ENCODE measurements at regions not wholly inside any gene's neighbourhood (a gene's known extent, or its start where the extent isn't known, plus 50 kb on each side); places are given as distances from the start of the nearest gene placed in this dataset.

- DNase-seq (ENCODE audit: insufficient read length, low spot score) (no peak), FAIRE-seq (no peak)
- no peak for TF ChIP-seq SPI1 (IDR thresholded peaks at IDR 0.05; ENCODE audit: low read depth, low read length)
- TF ChIP-seq PAX5 (IDR thresholded peaks at IDR 0.05; ENCODE audit: insufficient read depth, low read length, severe bottlenecking) = no peak
- TF ChIP-seq TAF1 (IDR thresholded peaks at IDR 0.05; ENCODE audit: low read depth, low read length) = no peak
- no peak for TF ChIP-seq POLR2AphosphoS5 (IDR thresholded peaks at IDR 0.05; ENCODE audit: low read depth, low read length)
- TF ChIP-seq POLR2A (IDR thresholded peaks at IDR 0.05; ENCODE audit: low read depth, low read length) = no peak
- no peak for TF ChIP-seq POU2F2 (IDR thresholded peaks at IDR 0.05; ENCODE audit: low read depth, low read length)
Measured at GRCh38 chr1:192038567-192038966, 119.7 kb upstream of the RGS18 start.

- DNase-seq (ENCODE audit: insufficient read length, low spot score) (no peak), FAIRE-seq (no peak)
Measured at GRCh38 chr1:192045131-192045530, 113.1 kb upstream of the RGS18 start.

GRCh38 chr1:192053531-192053971, 104.7 kb upstream of the RGS18 start:
- DNase-seq (ENCODE audit: insufficient read length, low spot score) (no peak), FAIRE-seq (no peak)

More at GRCh38 chr1:192045131-192045530, 113.1 kb upstream of the RGS18 start:
- TF ChIP-seq POU2F2 (IDR thresholded peaks at IDR 0.05; ENCODE audit: low read depth, low read length) = no peak
- no peak for TF ChIP-seq SPI1 (IDR thresholded peaks at IDR 0.05; ENCODE audit: low read depth, low read length)
- TF ChIP-seq TAF1 (IDR thresholded peaks at IDR 0.05; ENCODE audit: low read depth, low read length) = no peak
- no peak for TF ChIP-seq POLR2A (IDR thresholded peaks at IDR 0.05; ENCODE audit: low read depth, low read length)
- no peak for TF ChIP-seq POLR2AphosphoS5 (IDR thresholded peaks at IDR 0.05; ENCODE audit: low read depth, low read length)
- TF ChIP-seq PAX5 (IDR thresholded peaks at IDR 0.05; ENCODE audit: insufficient read depth, low read length, severe bottlenecking) = no peak

GRCh38 chr1:192057766-192058165, 100.5 kb upstream of the RGS18 start:
- DNase-seq (ENCODE audit: insufficient read length, low spot score) (no peak), FAIRE-seq (no peak)
- TF ChIP-seq SPI1 (IDR thresholded peaks at IDR 0.05; ENCODE audit: low read depth, low read length) (no peak), TAF1 (IDR thresholded peaks at IDR 0.05; ENCODE audit: low read depth, low read length) (no peak)

More at GRCh38 chr1:192053531-192053971, 104.7 kb upstream of the RGS18 start:
- TF ChIP-seq PAX5 (IDR thresholded peaks at IDR 0.05; ENCODE audit: insufficient read depth, low read length, severe bottlenecking) (no peak), POLR2AphosphoS5 (IDR thresholded peaks at IDR 0.05; ENCODE audit: low read depth, low read length) (no peak)

- TF ChIP-seq POLR2AphosphoS5 (IDR thresholded peaks at IDR 0.05; ENCODE audit: low read depth, low read length) (no peak), POLR2A (IDR thresholded peaks at IDR 0.05; ENCODE audit: low read depth, low read length) (no peak), TAF1 (IDR thresholded peaks at IDR 0.05; ENCODE audit: low read depth, low read length) (no peak), SPI1 (IDR thresholded peaks at IDR 0.05; ENCODE audit: low read depth, low read length) (no peak), POU2F2 (IDR thresholded peaks at IDR 0.05; ENCODE audit: low read depth, low read length) (no peak), PAX5 (IDR thresholded peaks at IDR 0.05; ENCODE audit: insufficient read depth, low read length, severe bottlenecking) (no peak)
- FAIRE-seq = no peak
Measured at GRCh38 chr1:192059407-192059806, 98.9 kb upstream of the RGS18 start.

GRCh38 chr1:192061556-192061955, 96.7 kb upstream of the RGS18 start:
- DNase-seq (ENCODE audit: insufficient read length, low spot score) (no peak), FAIRE-seq (no peak)
- no peak for TF ChIP-seq PAX5 (IDR thresholded peaks at IDR 0.05; ENCODE audit: insufficient read depth, low read length, severe bottlenecking)
- no peak for TF ChIP-seq SPI1 (IDR thresholded peaks at IDR 0.05; ENCODE audit: low read depth, low read length)
- TF ChIP-seq TAF1 (IDR thresholded peaks at IDR 0.05; ENCODE audit: low read depth, low read length) = no peak
- TF ChIP-seq POU2F2 (IDR thresholded peaks at IDR 0.05; ENCODE audit: low read depth, low read length) = no peak
- no peak for TF ChIP-seq POLR2AphosphoS5 (IDR thresholded peaks at IDR 0.05; ENCODE audit: low read depth, low read length)
- TF ChIP-seq POLR2A (IDR thresholded peaks at IDR 0.05; ENCODE audit: low read depth, low read length) = no peak

More at GRCh38 chr1:192059407-192059806, 98.9 kb upstream of the RGS18 start:
- no peak for DNase-seq (ENCODE audit: insufficient read length, low spot score)

- DNase-seq (ENCODE audit: insufficient read length, low spot score) = no peak
- TF ChIP-seq PAX5 (IDR thresholded peaks at IDR 0.05; ENCODE audit: insufficient read depth, low read length, severe bottlenecking) (no peak), POU2F2 (IDR thresholded peaks at IDR 0.05; ENCODE audit: low read depth, low read length) (no peak), TAF1 (IDR thresholded peaks at IDR 0.05; ENCODE audit: low read depth, low read length) (no peak), SPI1 (IDR thresholded peaks at IDR 0.05; ENCODE audit: low read depth, low read length) (no peak), POLR2A (IDR thresholded peaks at IDR 0.05; ENCODE audit: low read depth, low read length) (no peak), POLR2AphosphoS5 (IDR thresholded peaks at IDR 0.05; ENCODE audit: low read depth, low read length) (no peak)
- FAIRE-seq = no peak
Measured at GRCh38 chr1:192065087-192065486, 93.2 kb upstream of the RGS18 start.

GRCh38 chr1:192066202-192066601, 92.1 kb upstream of the RGS18 start:
- TF ChIP-seq PAX5 (IDR thresholded peaks at IDR 0.05; ENCODE audit: insufficient read depth, low read length, severe bottlenecking) (no peak), POLR2AphosphoS5 (IDR thresholded peaks at IDR 0.05; ENCODE audit: low read depth, low read length) (no peak), TAF1 (IDR thresholded peaks at IDR 0.05; ENCODE audit: low read depth, low read length) (no peak), POLR2A (IDR thresholded peaks at IDR 0.05; ENCODE audit: low read depth, low read length) (no peak), POU2F2 (IDR thresholded peaks at IDR 0.05; ENCODE audit: low read depth, low read length) (no peak), SPI1 (IDR thresholded peaks at IDR 0.05; ENCODE audit: low read depth, low read length) (no peak)
- DNase-seq (ENCODE audit: insufficient read length, low spot score) = no peak
- FAIRE-seq = no peak

GRCh38 chr1:192067360-192067759, 90.9 kb upstream of the RGS18 start:
- DNase-seq (ENCODE audit: insufficient read length, low spot score) (no peak), FAIRE-seq (no peak)
- no peak for TF ChIP-seq TAF1 (IDR thresholded peaks at IDR 0.05; ENCODE audit: low read depth, low read length)
- TF ChIP-seq SPI1 (IDR thresholded peaks at IDR 0.05; ENCODE audit: low read depth, low read length) = no peak
- TF ChIP-seq POU2F2 (IDR thresholded peaks at IDR 0.05; ENCODE audit: low read depth, low read length) = no peak
- no peak for TF ChIP-seq PAX5 (IDR thresholded peaks at IDR 0.05; ENCODE audit: insufficient read depth, low read length, severe bottlenecking)
- TF ChIP-seq POLR2A (IDR thresholded peaks at IDR 0.05; ENCODE audit: low read depth, low read length) = no peak
- no peak for TF ChIP-seq POLR2AphosphoS5 (IDR thresholded peaks at IDR 0.05; ENCODE audit: low read depth, low read length)

- no peak for DNase-seq (ENCODE audit: insufficient read length, low spot score)
- FAIRE-seq = no peak
- TF ChIP-seq POLR2AphosphoS5 (IDR thresholded peaks at IDR 0.05; ENCODE audit: low read depth, low read length) = no peak
- TF ChIP-seq POLR2A (IDR thresholded peaks at IDR 0.05; ENCODE audit: low read depth, low read length) = no peak
- TF ChIP-seq PAX5 (IDR thresholded peaks at IDR 0.05; ENCODE audit: insufficient read depth, low read length, severe bottlenecking) = no peak
- no peak for TF ChIP-seq SPI1 (IDR thresholded peaks at IDR 0.05; ENCODE audit: low read depth, low read length)
- no peak for TF ChIP-seq POU2F2 (IDR thresholded peaks at IDR 0.05; ENCODE audit: low read depth, low read length)
- TF ChIP-seq TAF1 (IDR thresholded peaks at IDR 0.05; ENCODE audit: low read depth, low read length) = no peak
Measured at GRCh38 chr1:192070213-192070612, 88.0 kb upstream of the RGS18 start.

All from GM12891 (cell line).